HG03520 (cell line): ENCODE measurements at regions not wholly inside any gene's neighbourhood (a gene's known extent, or its start where the extent isn't known, plus 50 kb on each side); places are given as distances from the start of the nearest gene placed in this dataset.

Experiments
- ATAC-seq: cut with Tn5 transposase; IDR thresholded peaks from one replicate; pipeline ENCODE4 v1.9.1; 2021; ENCODE audit warnings: mild to moderate bottlenecking, moderate library complexity; ENCODE audit not compliant: unreplicated experiment

DNA sequence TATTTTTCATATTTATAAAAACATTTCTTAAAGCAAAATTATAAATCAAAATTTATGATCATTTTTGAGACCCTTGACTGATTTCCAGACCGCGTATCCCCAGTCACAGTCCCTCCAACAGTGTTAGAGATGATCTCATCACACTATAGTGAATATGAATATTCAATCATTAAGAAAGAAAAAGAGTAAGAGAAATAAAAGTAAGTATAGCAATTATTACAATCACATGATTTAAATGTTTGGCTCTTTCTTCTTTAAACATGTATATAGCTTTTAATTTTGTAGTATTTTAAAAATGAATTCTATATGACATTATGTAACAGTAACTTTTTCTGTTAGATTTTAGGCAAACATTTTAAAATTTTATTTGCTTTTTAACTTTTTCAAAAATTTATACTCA is 438.3 kb downstream of the RFPL4B start:
- no peak for ATAC-seq

DNA sequence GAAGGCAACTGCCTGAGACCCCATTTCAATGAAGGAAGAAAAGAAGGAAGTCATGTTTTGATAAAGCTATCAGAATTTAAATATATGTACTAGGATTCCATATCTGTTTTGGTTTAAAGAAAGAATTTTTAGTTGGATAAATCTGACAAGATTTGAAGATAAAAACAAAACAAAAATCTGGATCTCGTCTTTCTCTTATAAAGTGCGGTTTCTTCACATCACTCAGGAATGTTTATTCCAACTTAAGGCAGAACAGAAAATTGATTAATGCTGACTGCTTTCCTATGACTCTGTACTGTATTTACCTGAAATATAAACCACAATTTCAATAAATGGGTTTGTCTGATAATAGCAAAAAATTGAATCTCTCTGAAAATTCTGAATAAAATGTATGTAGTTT is 439.7 kb downstream of the RFPL4B start:
- no peak for ATAC-seq

DNA sequence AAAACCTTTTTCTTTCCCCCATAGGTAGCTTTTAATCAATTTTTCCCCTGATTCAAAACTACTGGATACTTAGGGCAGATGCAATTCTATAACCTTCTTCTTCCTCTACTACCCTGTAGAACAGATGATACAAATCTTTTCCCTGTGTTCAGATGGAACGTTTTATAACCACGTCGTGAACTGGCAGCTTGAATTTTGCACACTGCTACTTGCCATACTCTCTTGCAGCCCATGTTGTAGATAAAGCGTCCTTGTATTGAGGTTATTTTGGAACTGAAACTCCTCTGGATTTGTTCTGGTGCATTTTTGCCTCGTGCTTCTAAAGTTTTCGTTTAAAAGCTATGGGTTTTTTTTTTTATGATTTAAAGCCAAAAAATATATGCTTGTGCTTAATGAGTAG is 440.2 kb downstream of the RFPL4B start:
- ATAC-seq, result no peak

DNA sequence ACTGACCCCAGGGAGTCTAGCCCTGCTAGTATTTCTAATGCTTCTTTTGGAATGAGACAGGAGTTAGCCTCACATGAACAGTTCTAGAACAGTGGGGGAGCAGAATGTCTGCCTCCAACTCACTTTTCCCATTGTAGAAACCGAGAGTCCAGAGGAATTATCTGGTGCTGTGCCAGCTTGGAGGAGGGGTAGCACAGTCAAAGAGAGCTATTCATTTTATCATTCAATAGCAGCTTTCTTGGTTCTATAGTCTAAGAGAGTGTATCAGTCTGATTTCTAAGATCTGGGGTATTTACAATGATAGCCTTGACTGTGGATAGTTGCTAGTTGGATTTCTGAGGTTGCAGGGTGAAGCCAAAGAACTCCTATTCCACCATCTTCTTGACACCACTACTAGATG is 448.2 kb downstream of the RFPL4B start:
- ATAC-seq, result no peak

DNA sequence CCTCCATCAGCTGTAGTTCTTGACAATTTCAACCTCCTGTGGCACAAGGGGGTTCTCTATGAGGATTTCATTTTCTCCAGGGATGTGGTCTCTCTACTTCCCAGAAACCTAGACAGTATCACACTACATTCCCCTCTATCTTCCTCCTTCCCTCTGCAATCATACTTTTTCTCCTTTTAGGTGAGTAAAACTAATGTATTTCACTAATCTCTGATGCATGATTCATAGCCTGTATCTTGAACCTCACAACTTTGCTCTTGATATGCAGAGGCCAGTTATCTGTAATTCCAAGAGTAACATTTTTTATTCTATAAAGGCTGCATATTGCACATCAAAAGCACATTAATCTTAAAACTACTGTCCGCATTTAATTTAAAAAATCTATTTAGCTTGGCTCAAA is 449.6 kb downstream of the RFPL4B start:
- ATAC-seq, result no peak

DNA sequence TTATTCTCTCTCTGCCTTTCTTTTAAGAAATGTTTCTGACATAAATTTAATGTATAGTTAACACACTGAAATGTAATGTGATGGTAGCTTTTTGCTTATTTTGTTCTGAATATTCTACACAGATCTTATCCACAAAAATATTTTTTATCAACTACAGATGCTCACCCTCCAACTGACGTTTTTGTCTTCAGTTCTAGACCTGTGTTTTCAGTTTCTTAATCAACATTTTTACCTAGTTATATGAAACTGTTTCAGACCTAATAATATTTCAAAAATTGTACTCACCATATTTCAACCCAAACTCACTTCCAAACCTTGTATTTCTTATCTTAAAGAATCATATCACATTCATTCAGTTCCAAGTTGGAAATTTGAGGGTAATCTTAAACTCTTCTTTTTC is 452.8 kb downstream of the RFPL4B start:
- ATAC-seq, result no peak

DNA sequence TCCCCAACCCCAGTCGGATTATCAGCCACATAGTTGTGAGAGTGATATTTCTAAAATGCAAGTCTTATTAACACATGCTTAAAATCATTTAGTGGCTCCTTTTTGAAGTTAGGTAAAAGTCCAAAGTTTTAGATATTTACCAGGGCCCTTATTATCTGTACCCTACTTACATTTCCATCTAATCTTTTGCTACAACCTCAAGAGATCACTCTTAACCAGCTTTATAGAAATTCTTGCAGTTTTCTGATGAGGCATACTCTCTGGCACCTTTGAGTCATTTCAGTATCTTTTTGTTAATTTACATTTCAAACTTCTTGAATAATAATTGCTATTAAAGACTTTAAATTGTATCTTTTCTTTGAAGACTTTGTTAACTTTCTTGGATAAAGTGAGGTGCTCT is 453.3 kb downstream of the RFPL4B start:
- ATAC-seq, result peak; percentile 46

DNA sequence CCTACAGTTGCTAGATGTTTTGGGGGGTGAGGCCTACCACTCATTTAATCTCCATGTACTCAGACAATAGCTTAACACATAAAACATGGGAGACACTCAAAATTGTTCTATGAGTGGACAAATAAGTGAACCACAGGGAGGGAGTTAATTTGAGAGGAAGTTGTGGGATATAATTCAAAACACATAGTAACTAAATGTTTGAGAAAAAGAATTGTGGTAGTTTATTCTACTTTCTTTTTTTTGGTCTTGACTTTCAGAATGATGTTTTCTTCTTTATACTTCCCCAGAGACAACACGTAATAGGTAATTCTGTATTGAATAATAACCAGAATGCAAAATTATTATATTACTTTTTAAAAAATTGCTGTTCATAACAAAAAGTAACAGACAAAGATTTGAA is 453.8 kb downstream of the RFPL4B start:
- peak; percentile 30 for ATAC-seq

DNA sequence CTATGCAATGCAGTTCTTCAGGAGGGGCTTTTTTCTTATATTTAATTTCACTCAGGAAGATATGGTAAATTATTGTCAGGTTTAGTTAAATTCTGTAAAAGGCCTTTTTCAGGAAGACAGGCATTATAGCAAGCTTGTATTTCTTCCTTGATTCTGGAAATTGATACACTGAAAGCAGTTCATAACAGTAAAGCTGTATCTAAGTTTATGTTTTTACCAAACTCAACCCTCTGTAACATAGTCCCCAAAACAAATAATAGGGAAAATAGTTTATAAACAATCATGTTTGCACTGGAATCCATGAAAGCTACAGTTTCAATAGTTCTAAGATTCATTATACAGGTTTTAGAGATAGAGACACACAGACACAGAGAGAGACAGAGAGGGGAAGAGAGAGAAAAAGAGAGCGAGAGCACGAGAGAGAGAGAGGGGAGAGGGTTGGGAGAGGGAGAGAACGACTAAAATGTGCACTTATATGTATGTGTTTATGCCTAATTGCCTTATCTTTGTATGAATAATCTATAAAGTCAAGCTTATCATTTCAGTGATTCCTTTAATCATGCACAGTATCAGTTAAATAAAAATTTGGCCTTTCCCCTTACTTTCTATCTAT is 454.4 kb downstream of the RFPL4B start:
- ATAC-seq, result no peak

DNA sequence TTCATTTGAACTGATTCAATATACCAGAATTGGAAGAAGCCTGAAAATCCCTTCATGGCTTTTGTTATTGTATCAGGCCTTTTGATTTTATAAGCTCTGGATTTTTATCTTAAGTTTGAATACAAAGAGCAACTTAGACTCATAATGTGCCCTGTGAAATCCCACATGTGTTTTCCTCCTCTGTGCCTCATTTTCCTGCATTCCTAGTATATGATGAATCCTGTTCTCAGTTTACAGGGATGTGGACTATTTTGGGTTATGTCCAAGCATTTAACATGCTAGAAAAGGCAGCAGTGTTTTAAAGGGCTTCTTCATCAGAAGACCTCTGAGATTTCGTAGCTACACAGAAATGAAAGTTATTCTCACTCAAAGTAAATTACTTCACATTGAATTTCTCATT is 455.0 kb downstream of the RFPL4B start:
- no peak for ATAC-seq

DNA sequence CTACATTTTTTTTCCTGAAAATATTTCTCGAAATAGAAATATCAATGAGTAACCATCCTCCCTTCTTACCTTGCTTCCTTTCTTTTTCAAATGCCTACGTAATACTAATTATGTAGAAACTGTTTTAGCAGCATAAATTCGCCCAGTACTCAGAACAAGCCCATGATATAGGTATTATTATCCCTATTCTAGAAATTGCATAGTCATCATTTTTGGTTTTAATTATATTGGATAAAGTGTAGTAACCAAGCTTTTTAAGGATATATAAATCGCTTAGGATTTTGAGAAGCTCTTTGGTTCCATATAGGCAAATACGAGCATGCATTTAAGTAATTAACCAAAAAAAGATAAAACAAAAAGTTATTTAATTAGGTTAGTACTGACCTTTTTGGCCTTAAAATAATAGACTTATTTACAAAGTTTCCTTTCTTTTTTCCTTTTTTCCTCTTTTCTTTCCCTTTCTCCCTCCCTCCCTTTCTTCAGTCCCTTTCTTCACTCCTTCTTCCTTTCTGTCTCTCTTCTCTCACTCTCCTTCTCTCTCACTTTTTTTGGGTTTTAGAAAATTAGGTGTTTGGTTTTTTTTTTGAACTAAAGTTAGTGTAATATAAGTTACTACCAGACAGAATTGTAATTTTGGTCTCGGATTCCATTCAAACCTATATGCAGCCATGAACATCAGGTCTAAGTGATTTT is 457.7 kb downstream of the RFPL4B start:
- ATAC-seq, result no peak

DNA sequence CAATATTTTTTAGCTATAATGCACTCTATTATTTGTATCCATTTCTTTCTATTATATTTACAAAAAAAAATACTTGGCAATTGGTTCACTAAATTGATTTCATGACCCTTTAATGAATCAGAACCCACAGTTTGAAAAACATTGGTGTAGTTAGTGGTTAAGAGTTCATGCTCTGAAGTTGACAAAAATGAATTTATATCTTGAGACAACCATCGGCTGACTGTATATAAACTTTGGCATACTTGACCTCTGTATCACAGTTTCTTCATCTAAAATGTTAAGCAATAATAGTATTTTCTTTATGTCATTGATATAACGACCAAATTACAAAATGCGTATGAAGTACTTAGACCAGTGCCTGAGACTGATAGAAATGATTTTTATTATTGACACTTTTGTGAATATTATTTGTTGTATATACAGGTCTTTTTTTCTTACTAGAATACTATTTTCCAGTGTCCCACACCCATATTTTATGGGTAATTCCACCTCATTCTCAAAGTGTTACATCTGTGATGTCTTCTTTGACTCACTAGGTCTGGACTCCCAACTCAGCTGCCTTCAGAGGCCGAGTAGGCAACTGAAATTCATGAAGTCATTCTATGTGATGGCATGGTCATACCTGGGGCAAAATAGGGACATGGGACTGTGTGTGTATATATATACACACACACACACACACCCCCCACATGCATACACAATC is 459.2 kb downstream of the RFPL4B start:
- no peak for ATAC-seq

DNA sequence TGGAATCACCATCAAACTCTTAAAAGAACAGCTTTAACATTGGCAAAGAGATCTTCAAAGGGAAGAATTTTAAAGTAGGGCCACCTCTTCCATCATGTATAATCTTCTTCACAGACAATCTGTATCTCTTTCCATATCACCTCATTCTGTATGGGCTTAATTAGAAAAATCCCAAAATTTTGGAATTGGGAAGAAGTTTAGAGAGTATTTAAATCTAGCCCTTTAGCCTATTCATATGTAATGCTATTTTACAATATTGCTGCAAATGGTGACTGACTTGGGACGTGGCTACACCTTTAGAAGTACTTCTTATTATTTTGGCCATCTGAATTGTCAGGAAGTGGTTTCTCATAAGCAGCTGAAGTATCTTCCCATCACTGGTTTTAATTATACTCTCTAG is 474.3 kb downstream of the RFPL4B start:
- ATAC-seq, result no peak

DNA sequence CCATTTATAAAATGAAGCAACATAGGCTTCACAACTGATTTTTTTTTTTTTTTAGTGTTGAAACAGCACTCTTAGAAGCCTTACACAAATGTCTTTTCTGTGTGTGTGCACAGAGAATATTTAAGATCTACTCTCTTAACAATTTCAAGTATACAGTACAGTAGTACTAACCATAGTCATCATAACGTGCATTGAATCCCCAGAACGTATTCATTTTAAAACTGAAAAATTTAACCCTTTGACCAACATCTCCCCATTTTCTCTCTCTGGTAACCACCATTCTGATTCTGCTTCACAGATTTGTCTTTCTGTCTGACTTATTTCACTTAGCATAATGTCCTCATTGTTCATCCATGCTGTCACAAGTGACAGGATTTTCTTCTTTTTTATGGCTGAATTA is 475.6 kb downstream of the RFPL4B start:
- ATAC-seq, result no peak

DNA sequence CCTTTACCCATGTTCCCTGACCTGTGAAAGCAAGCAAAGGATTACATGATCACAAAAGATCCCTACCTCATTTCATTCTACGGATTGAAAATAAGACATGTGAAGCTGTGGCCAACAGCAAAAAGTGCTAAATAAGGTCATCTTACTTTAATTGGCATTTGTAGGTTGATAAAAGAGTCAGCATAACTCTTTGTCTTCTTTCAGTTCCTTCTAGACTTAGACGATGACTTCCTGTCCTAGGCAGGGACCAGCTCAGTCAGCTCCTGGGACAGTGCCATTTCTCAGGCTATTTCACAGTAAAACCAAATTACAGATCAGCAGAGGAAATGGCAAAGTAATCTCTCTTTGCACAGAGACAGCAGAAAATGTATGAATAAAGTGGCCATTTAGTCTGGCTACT is 480.7 kb downstream of the RFPL4B start:
- ATAC-seq, result peak; percentile 88

DNA sequence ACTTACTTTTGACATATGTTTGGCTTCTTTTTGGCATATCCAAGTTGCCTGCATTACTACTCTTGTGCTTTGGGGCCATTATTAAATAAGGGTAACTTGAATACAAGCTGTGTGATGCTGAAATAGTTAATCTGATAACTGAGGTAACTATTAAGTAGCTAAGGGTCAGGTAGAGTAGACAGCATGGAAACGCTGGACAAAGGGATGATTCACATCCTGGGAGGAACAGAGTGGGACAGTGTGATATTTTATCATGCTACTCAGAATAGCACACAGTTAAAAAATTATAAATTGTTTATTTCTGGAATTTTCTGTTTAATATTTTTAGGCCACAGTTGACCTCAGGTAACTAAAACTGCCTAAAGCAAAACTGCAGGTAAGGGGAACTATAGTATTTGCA is 483.9 kb downstream of the RFPL4B start:
- no peak for ATAC-seq

DNA sequence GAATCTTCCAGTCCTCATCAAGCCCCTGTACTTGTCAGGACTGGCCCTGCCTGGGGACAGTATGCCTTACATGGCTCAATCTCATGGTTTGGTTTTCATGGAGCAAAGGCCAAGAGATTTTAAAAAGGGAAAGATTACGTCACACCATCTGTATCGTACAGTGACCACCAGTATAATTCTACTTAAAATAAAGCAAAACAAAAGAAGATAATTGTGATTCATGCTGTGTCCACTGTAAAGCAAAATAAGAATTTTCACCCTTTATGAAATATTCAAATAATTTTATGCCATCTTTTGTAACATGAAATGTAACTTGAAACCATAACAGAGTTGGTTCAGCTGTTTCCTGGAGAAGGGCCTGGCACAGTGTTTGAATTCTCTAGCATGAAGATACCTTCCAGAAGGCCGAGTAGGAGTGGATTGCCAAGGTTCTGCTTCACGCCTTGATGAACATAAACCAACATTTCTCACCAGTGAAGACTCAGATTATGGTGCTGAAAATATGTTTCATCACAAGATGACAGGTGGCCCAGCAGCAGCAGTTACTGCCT is 486.5 kb downstream of the RFPL4B start:
- ATAC-seq, result no peak

DNA sequence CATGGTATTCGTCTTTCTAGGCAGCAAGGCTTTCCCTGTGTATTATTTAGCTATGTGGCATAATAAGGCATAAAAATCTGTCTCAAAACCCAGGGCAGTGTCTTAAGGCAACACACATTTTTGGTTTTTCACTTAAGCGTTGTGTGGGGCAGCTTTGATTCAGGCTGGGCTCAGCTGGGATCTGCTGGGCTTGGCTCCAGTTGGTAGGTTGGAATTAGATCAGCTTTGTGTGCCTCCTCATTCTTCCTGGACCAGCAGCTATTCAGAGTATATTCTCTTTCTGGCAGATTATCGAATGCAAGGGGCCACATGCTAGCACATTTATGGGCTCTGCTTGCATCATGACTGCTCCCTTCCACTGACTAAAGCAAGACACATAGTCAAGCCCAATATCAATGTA is 487.9 kb downstream of the RFPL4B start:
- no peak for ATAC-seq

DNA sequence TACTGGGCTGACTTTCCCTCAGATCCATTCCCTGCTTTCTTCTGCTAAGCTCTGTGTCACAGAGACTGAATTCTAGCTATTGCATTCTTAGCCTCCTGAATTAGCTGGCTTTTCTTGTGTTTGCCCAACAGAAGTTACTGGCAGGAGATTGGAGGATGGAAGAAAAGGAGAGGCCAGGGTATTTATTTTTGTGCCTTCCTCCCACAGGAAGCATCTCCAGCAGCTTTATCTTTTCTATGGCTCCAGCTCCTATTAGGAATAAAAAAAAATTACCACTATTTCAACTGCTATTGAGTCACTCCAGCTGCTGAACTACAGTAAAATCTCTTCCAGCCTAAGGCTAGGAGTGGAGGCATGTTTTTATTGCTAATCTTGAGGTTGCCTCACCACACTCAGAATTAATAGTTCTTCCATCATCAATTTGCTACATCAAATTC is 492.4 kb downstream of the RFPL4B start:
- ATAC-seq, result no peak

DNA sequence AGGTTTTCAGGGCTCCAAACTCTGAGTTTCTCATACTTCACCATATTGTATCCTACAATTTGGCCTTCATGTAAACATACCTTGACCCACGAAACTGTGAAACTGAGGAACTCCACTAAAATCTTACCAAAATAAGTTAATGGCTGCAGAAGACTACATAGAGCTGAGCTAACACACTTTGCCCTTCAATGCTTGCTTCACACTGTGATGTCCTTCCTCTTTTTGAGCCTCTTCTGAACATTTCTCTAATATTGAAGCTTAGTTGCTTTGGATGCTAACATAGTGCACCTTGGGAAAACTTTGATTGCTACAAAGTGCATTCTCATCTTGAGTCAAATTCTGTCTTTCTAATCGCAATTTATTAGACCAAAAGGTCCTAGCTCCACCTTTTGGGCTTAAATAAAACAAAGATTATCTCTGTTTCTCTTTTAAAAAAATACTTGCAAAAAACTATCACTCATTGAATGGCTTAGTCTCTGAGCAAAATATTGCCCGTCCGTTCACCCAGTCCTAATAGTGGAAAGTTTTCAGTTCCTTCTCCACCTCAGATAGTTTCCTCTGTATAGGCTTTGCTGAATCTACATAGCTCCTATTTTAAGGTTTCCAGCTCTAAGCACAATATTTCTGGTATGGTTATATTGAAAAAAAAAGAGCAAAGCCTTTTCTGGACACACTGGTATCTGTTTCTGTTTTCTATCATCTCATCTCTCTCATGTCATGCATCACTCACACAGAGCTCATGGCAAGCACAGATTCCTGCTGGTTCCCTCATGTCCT is 494.6 kb downstream of the RFPL4B start:
- peak; percentile 57 for ATAC-seq

DNA sequence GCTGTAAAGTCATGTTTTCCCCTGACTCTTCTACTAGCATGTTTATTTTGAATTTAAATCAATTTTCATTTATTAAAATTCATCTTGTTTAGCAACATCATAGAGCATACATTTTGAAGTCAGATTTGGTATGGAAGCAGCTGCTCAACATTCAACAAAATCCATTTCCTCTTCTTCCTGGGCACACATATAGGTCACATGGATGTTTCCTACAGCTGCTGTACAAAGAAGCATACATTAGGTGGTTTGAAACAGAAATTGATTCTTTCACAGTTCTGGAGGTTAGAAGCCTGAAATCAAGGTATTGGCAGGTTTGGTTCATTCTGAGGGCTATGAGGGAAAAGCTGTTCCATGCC is 495.2 kb downstream of the RFPL4B start:
- peak; percentile 35 for ATAC-seq
